ENCODE measurements at regions not wholly inside any gene's neighbourhood (a gene's known extent, or its start where the extent isn't known, plus 50 kb on each side); places are given as distances from the start of the nearest gene placed in this dataset.

DNA sequence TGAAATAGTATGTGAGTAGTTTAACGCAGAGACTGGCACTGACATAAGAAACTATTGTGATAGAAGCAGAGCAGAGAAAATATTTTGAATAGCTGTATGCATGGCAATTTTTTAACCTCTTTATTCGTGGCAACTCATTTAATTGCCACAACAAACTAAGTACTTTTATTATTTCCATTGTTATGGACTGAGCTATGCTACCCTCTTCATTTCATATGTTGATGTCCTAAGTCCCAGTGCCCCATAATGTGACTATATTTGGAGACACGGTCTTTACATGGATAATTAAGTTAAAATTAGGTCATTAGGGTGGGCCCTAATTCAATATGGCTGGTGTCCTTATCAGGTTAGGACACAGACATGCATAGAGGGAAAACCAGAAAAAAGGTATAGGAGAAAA, 86.1 kb upstream of the PRSS3 start:
- no peak for TF ChIP-seq EZH2phosphoT487 (IDR thresholded peaks at IDR 0.05; ENCODE audit: insufficient read depth, low read depth)
- TF ChIP-seq EZH2 (IDR thresholded peaks at IDR 0.05; ENCODE audit: insufficient read depth, poor library complexity, severe bottlenecking) = no peak
